ENCODE measurements at regions not wholly inside any gene's neighbourhood (a gene's known extent, or its start where the extent isn't known, plus 50 kb on each side); places are given as distances from the start of the nearest gene placed in this dataset.

- in situ Hi-C loops (cut with MboI; ENCODE audit: low sequenced_read_pairs), result no loop called here
These were observed 194.5 kb upstream of the ARSJ start for GRCh38 chr4:114173968-114174367.

GRCh38 chr4:114177628-114178027 is 198.2 kb upstream of the ARSJ start:
- in situ Hi-C loops (cut with MboI; ENCODE audit: low sequenced_read_pairs), result no loop called here

GRCh38 chr4:114178392-114178791 is 198.9 kb upstream of the ARSJ start:
- in situ Hi-C loops (cut with MboI; ENCODE audit: low sequenced_read_pairs), result no loop called here

GRCh38 chr4:114180481-114180880 is 201.0 kb upstream of the ARSJ start:
- in situ Hi-C loops (cut with MboI; ENCODE audit: low sequenced_read_pairs), result no loop called here

- in situ Hi-C loops (cut with MboI; ENCODE audit: low sequenced_read_pairs), result no loop called here
These were observed 205.5 kb upstream of the ARSJ start for GRCh38 chr4:114184901-114185300.

- in situ Hi-C loops (cut with MboI; ENCODE audit: low sequenced_read_pairs), result no loop called here
These were observed 208.1 kb upstream of the ARSJ start for GRCh38 chr4:114187592-114187991.

GRCh38 chr4:114191496-114191895 is 212.0 kb upstream of the ARSJ start:
- in situ Hi-C loops (cut with MboI; ENCODE audit: low sequenced_read_pairs), result no loop called here

- in situ Hi-C loops (cut with MboI; ENCODE audit: low sequenced_read_pairs), result no loop called here
These were observed 213.4 kb upstream of the ARSJ start for GRCh38 chr4:114192854-114193253.

- in situ Hi-C loops (cut with MboI; ENCODE audit: low sequenced_read_pairs), result no loop called here
These were observed 214.4 kb upstream of the ARSJ start for GRCh38 chr4:114193624-114194399.

- in situ Hi-C loops (cut with MboI; ENCODE audit: low sequenced_read_pairs), result no loop called here
These were observed 217.2 kb upstream of the ARSJ start for GRCh38 chr4:114196606-114197005.

- in situ Hi-C loops (cut with MboI; ENCODE audit: low sequenced_read_pairs), result no loop called here
These were observed 220.6 kb upstream of the ARSJ start for GRCh38 chr4:114200026-114200425.

GRCh38 chr4:114205261-114205660 is 225.8 kb upstream of the ARSJ start:
- in situ Hi-C loops (cut with MboI; ENCODE audit: low sequenced_read_pairs), result no loop called here

GRCh38 chr4:114208574-114209151 is 229.2 kb upstream of the ARSJ start:
- in situ Hi-C loops (cut with MboI; ENCODE audit: low sequenced_read_pairs), result no loop called here

GRCh38 chr4:114209584-114209983 is 230.1 kb upstream of the ARSJ start:
- in situ Hi-C loops (cut with MboI; ENCODE audit: low sequenced_read_pairs), result no loop called here

GRCh38 chr4:114211556-114211955 is 232.1 kb upstream of the ARSJ start:
- in situ Hi-C loops (cut with MboI; ENCODE audit: low sequenced_read_pairs), result no loop called here

- in situ Hi-C loops (cut with MboI; ENCODE audit: low sequenced_read_pairs), result no loop called here
These were observed 237.8 kb upstream of the ARSJ start for GRCh38 chr4:114217150-114217817.

- in situ Hi-C loops (cut with MboI; ENCODE audit: low sequenced_read_pairs), result no loop called here
These were observed 244.1 kb upstream of the ARSJ start for GRCh38 chr4:114223580-114223979.

GRCh38 chr4:114225436-114225835 is 246.0 kb upstream of the ARSJ start:
- in situ Hi-C loops (cut with MboI; ENCODE audit: low sequenced_read_pairs), result no loop called here

- in situ Hi-C loops (cut with MboI; ENCODE audit: low sequenced_read_pairs), result no loop called here
These were observed 246.7 kb upstream of the ARSJ start for GRCh38 chr4:114226179-114226578.

- in situ Hi-C loops (cut with MboI; ENCODE audit: low sequenced_read_pairs), result no loop called here
These were observed 247.7 kb upstream of the ARSJ start for GRCh38 chr4:114226968-114227760.

- in situ Hi-C loops (cut with MboI; ENCODE audit: low sequenced_read_pairs), result no loop called here
These were observed 250.3 kb upstream of the ARSJ start for GRCh38 chr4:114229706-114230105.
